HEK293 (cell line): ENCODE measurements at regions not wholly inside any gene's neighbourhood (a gene's known extent, or its start where the extent isn't known, plus 50 kb on each side); places are given as distances from the start of the nearest gene placed in this dataset.

Source experiments
- CTCF ChIA-PET: fragments of 350-600 bp; formaldehyde crosslinking; extraction: SDS; loops from one replicate; lab custom pipeline; 2021; ENCODE audit warnings: antibody characterized with exemption; lab: Yijun Ruan, JAX
- POLR2A ChIA-PET: fragments of 300-600 bp; formaldehyde crosslinking; extraction: SDS; loops from one replicate; lab custom pipeline; 2020; ENCODE audit warnings: antibody characterized with exemption, inconsistent platforms; lab: Yijun Ruan, JAX
- H3K27ac ChIP-seq: fragments of 200-500 bp; sonication (Bioruptor generic); 2 replicates; pipeline ENCODE4 v1.5.1; 2014; ENCODE audit warnings: low read depth, low read length, control low read depth, inconsistent platforms; ENCODE audit errors: extremely low read depth
- H3K36me3 ChIP-seq, 2 experiments: fragments of 200-500 bp in 1 of 2; sonication (Bioruptor generic) in 1 of 2; 1 replicate in 1 of 2; 2 replicates in 1 of 2; pipeline ENCODE4 v1.5.1; 2014 to 2017; ENCODE audit warnings: inconsistent platforms in 2 of 2, low read length in 2 of 2; ENCODE audit not compliant: control insufficient read depth in 2 of 2, insufficient read depth in 1 of 2
- H3K4me1 ChIP-seq: fragments of 200-500 bp; sonication (Bioruptor generic); 2 replicates; pipeline ENCODE4 v1.5.1; 2014; ENCODE audit warnings: mild to moderate bottlenecking, low read length, inconsistent platforms; ENCODE audit not compliant: control insufficient read depth, insufficient read depth
- H3K4me3 ChIP-seq: 2 replicates; pipeline ENCODE4 v1.5.1; 2011; ENCODE audit warnings: low read depth, mild to moderate bottlenecking, control low read depth, low read length, moderate library complexity
- H3K9me3 ChIP-seq: fragments of 200-500 bp; sonication (Bioruptor generic); 2 replicates; pipeline ENCODE4 v1.5.1; 2014; ENCODE audit warnings: low read depth, low read length, inconsistent platforms; ENCODE audit not compliant: control insufficient read depth, insufficient read depth
- OSR2 ChIP-seq: fragments of 450-650 bp; formaldehyde crosslinking; IDR thresholded peaks from 2 replicates; pipeline ENCODE4 v1.5.1; 2016; ENCODE audit warnings: missing biosample characterization, missing genetic modification characterization
- ZBTB21 ChIP-seq: fragments of 450-650 bp; formaldehyde crosslinking; IDR thresholded peaks from 2 replicates; pipeline ENCODE4 v1.5.1; 2017; ENCODE audit warnings: missing biosample characterization, missing genetic modification characterization
- ZBTB8A ChIP-seq: fragments of 450-650 bp; formaldehyde crosslinking; IDR thresholded peaks from 2 replicates; pipeline ENCODE4 v1.5.1; 2016; ENCODE audit warnings: missing biosample characterization, missing genetic modification characterization
- ZEB2 ChIP-seq: fragments of 450-650 bp; formaldehyde crosslinking; IDR thresholded peaks from 2 replicates; pipeline ENCODE4 v1.5.1; 2016; ENCODE audit warnings: missing biosample characterization, missing genetic modification characterization
- ZFHX2 ChIP-seq: fragments of 450-650 bp; formaldehyde crosslinking; conservative IDR thresholded peaks from 2 replicates; pipeline ENCODE4 v1.5.1; 2016; ENCODE audit warnings: missing biosample characterization, missing genetic modification characterization
- ZNF10 ChIP-seq: fragments of 450-650 bp; formaldehyde crosslinking; IDR thresholded peaks from 2 replicates; pipeline ENCODE4 v1.5.1; 2017; ENCODE audit warnings: missing biosample characterization, missing genetic modification characterization
- ZNF571 ChIP-seq: fragments of 450-650 bp; formaldehyde crosslinking; IDR thresholded peaks from 2 replicates; pipeline ENCODE4 v1.5.0; 2017; ENCODE audit warnings: missing biosample characterization, missing genetic modification characterization
- ZNF624 ChIP-seq: fragments of 450-650 bp; formaldehyde crosslinking; IDR thresholded peaks from 2 replicates; pipeline ENCODE4 v1.5.1; 2017; ENCODE audit warnings: missing biosample characterization, missing genetic modification characterization
- TF ChIP-seq, protein P1 (sequence below): fragments of 450-650 bp; formaldehyde crosslinking; IDR thresholded peaks from 2 replicates; pipeline ENCODE4 v1.5.1; 2016; ENCODE audit warnings: missing biosample characterization, missing genetic modification characterization, borderline replicate concordance
- TF ChIP-seq, protein P2 (sequence below): fragments of 450-650 bp; formaldehyde crosslinking; optimal IDR thresholded peaks from 2 replicates; pipeline ENCODE3; 2016; ENCODE audit warnings: missing biosample characterization, mild to moderate bottlenecking, missing genetic modification characterization
- TF ChIP-seq, protein P3 (sequence below): fragments of 450-650 bp; formaldehyde crosslinking; IDR thresholded peaks from 2 replicates; pipeline ENCODE4 v1.5.1; 2016; ENCODE audit warnings: missing biosample characterization, missing genetic modification characterization, low read depth

DNA sequence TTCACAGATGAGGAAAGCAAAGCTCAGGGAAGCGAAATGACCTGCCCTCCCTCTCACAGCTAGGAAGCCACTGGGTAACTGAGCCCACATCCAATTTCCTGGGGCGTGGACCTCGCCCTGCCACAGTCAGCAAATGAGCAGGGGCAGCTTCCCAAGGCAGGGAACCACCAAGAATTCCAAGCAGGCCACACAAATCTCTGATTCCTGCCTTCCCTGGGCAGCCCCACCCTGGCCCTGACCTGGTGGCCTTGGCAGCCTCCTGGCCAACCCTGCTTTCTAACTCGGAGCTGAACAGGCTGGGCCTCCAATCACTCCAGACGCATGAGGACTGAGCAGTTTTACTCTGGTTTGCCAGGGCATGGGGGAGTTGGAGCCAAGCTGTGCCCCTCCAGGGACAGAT is 203.7 kb upstream of the TLE3 start:
- CTCF ChIA-PET = interaction anchor here (0.7 to 1.2 kb wide), 2 partner anchors 166 to 701 kb away, joined by 3 to 4 read pairs; no protein-coding TSS in a partner anchor

DNA sequence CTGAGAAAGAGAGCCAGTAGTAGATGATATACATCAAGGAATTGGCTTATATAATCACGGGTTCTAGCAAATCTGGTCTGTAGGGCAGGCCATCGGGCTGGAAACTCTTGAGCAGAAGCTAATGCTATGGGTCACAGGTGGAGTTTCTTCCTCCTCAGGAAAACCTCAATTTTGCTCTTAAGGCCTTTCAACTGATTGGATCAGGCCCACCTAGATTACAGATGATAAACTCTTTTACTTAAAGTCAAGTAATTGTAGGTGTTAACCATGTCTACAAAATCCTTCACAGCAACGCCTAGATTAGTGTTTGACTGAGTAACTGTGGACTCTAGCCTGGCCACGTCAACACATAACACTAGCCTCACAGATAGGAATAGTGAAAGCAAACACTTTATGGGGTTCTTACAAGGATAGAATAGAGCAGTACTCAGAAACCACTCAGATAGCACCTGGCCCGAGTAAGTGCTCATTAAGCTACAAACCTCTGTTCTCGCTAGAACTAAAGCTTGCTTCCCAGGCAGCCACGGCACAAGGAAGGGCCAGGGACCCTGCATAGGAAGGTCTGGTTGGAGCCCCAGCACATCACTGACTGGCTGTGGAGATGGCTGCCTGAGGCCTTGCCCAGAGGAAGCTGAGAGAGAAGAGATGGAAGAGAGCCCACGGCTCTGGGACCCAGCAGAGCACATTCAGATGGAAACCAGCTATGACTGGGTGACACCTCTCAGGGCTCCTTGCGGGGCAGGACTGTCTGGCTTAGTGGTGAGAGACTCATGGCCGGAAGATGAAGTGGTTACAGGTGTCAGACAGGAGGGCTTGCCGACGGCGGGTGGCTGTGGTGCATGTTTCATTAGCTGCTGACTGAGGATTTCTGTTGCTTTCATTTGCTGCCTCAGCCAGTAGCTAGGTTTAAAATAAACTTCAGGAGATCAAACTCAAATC is 202.5 kb upstream of the TLE3 start:
- no peaks in the 10 kb centered on the region for H3K4me1 ChIP-seq
- ChIA-PET POLR2A (no interaction called here), CTCF (interaction anchor here (0.6 to 1.2 kb wide), 2 partner anchors 167 to 493 kb away, joined by 3 to 4 read pairs; no protein-coding TSS in a partner anchor)
- no peaks in the 10 kb centered on the region; a peak in 1 of 3 replicates for H3K36me3 ChIP-seq
- no peak overlapping the region for H3K4me3 ChIP-seq
- H3K27ac ChIP-seq = no peak overlapping the region
- no peaks in the 10 kb centered on the region for H3K9me3 ChIP-seq
- TF ChIP-seq ZNF10 (tag by site-specific recombination) (peak; percentile 84; the same call in 1 of the 2 replicates), ZNF571 (tag by site-specific recombination) (no peak)

More for the DNA sequence above, 203.7 kb upstream of the TLE3 start:
- Histone ChIP-seq H3K4me3 (no peak overlapping the region), H3K27ac (no peak overlapping the region), H3K4me1 (no peaks in the 10 kb centered on the region), H3K9me3 (no peaks in the 10 kb centered on the region)
- POLR2A ChIA-PET = no interaction called here
- TF ChIP-seq, protein P1, sequence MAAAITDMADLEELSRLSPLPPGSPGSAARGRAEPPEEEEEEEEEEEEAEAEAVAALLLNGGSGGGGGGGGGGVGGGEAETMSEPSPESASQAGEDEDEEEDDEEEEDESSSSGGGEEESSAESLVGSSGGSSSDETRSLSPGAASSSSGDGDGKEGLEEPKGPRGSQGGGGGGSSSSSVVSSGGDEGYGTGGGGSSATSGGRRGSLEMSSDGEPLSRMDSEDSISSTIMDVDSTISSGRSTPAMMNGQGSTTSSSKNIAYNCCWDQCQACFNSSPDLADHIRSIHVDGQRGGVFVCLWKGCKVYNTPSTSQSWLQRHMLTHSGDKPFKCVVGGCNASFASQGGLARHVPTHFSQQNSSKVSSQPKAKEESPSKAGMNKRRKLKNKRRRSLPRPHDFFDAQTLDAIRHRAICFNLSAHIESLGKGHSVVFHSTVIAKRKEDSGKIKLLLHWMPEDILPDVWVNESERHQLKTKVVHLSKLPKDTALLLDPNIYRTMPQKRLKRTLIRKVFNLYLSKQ (tag by site-specific recombination) = no peak
- TF ChIP-seq, all 188 proteins: peak for 0
- H3K36me3 ChIP-seq = no peaks in the 10 kb centered on the region; a peak in 1 of 3 replicates

DNA sequence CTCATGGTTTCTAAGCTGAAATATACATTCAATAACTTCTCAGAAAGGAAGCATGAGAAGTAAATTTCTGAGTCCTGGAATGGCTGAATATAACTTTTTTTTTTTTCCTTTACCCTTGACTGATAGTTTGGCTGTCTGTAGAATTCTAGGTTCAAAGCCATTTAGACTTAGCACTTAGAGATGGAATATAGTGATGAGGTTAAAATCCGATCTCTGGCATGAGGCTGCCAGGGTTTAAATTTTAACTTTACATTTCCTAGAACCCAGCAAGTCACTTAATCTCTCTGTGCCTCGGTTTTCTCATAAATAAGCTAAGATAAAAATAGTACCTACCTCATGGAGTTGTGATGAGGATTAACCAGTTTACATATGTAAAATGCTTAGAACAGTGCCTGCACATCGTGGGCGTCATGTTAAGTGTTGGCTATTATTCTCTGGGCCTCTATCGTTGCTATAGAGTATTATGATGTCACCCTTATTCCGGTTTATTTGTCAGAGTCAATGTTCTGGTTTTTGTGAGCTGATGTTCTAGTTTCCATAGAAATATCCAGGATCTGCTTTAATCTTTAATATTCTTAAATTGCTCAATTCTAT is 199.8 kb upstream of the TLE3 start:
- ChIA-PET POLR2A (no interaction called here), CTCF (interaction anchor here (0.6 to 1.3 kb wide), 3 partner anchors 11 to 305 kb away, joined by 3 to 4 read pairs (median 4); no protein-coding TSS in a partner anchor)
- no peak overlapping the region for H3K27ac ChIP-seq
- no peaks in the 10 kb centered on the region for H3K9me3 ChIP-seq
- TF ChIP-seq, protein P2, sequence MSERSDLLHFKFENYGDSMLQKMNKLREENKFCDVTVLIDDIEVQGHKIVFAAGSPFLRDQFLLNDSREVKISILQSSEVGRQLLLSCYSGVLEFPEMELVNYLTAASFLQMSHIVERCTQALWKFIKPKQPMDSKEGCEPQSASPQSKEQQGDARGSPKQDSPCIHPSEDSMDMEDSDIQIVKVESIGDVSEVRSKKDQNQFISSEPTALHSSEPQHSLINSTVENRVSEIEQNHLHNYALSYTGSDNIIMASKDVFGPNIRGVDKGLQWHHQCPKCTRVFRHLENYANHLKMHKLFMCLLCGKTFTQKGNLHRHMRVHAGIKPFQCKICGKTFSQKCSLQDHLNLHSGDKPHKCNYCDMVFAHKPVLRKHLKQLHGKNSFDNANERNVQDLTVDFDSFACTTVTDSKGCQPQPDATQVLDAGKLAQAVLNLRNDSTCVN (tag by site-specific recombination) = no peak
- no peak for TF ChIP-seq ZEB2 (tag by site-specific recombination)
- TF ChIP-seq, protein P3, sequence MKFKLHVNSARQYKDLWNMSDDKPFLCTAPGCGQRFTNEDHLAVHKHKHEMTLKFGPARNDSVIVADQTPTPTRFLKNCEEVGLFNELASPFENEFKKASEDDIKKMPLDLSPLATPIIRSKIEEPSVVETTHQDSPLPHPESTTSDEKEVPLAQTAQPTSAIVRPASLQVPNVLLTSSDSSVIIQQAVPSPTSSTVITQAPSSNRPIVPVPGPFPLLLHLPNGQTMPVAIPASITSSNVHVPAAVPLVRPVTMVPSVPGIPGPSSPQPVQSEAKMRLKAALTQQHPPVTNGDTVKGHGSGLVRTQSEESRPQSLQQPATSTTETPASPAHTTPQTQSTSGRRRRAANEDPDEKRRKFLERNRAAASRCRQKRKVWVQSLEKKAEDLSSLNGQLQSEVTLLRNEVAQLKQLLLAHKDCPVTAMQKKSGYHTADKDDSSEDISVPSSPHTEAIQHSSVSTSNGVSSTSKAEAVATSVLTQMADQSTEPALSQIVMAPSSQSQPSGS = peak; percentile 78
- TF ChIP-seq ZBTB8A = no peak
- no peak for TF ChIP-seq ZNF624 (tag by site-specific recombination)
- no peak for TF ChIP-seq OSR2 (tag by site-specific recombination)
- TF ChIP-seq ZFHX2 (tag by site-specific recombination) = peak; percentile 48
- TF ChIP-seq ZBTB21 (tag by site-specific recombination) = no peak
- no peaks in the 10 kb centered on the region for H3K36me3 ChIP-seq
- no peaks in the 10 kb centered on the region for H3K4me1 ChIP-seq
- H3K4me3 ChIP-seq = no peak overlapping the region
